HT-29 (cell line): ENCODE measurements at regions not wholly inside any gene's neighbourhood (a gene's known extent, or its start where the extent isn't known, plus 50 kb on each side); places are given as distances from the start of the nearest gene placed in this dataset.

Experiments
- DNase-seq: peaks from one replicate; pipeline ENCODE4 v3.0.0-alpha.2; 2015; ENCODE audit warnings: low spot score

GRCh38 chr6:84464471-84464870 is 237.0 kb upstream of the CEP162 start:
- DNase-seq, result no peak

- DNase-seq, result no peak
Measured at GRCh38 chr6:84462698-84463097, 235.3 kb upstream of the CEP162 start.

- no peak for DNase-seq
Measured at GRCh38 chr6:84461461-84461860, 234.0 kb upstream of the CEP162 start.

- no peak for DNase-seq
Measured at GRCh38 chr6:84460491-84460890, 233.0 kb upstream of the CEP162 start.

GRCh38 chr6:84459401-84459800 is 232.0 kb upstream of the CEP162 start:
- DNase-seq, result no peak

- DNase-seq, result no peak
Measured at GRCh38 chr6:84458271-84458670, 230.8 kb upstream of the CEP162 start.

- DNase-seq, result peak; percentile 74
Measured at GRCh38 chr6:84457276-84457675, 229.8 kb upstream of the CEP162 start.

GRCh38 chr6:84456803-84457202 is 229.4 kb upstream of the CEP162 start:
- peak; percentile 80 for DNase-seq

GRCh38 chr6:84455511-84456029 is 228.1 kb upstream of the CEP162 start:
- DNase-seq, result no peak

- DNase-seq, result no peak
Measured at GRCh38 chr6:84453499-84453898, 226.1 kb upstream of the CEP162 start.

- no peak for DNase-seq
Measured at GRCh38 chr6:84450018-84450417, 222.6 kb upstream of the CEP162 start.

GRCh38 chr6:84449220-84449619 is 221.8 kb upstream of the CEP162 start:
- no peak for DNase-seq

- DNase-seq, result no peak
Measured at GRCh38 chr6:84448331-84448730, 220.9 kb upstream of the CEP162 start.

GRCh38 chr6:84447651-84448050 is 220.2 kb upstream of the CEP162 start:
- DNase-seq, result no peak

GRCh38 chr6:84445068-84445467 is 217.6 kb upstream of the CEP162 start:
- no peak for DNase-seq

GRCh38 chr6:84442208-84442607 is 214.8 kb upstream of the CEP162 start:
- DNase-seq, result no peak

GRCh38 chr6:84441456-84441855 is 214.0 kb upstream of the CEP162 start:
- DNase-seq, result no peak

GRCh38 chr6:84434550-84434949 is 207.1 kb upstream of the CEP162 start:
- DNase-seq, result no peak

GRCh38 chr6:84432619-84433018 is 205.2 kb upstream of the CEP162 start:
- DNase-seq, result no peak

- DNase-seq, result peak; percentile 75
Measured at GRCh38 chr6:84428300-84428907, 201.0 kb upstream of the CEP162 start.

GRCh38 chr6:84425971-84426705 is 198.7 kb upstream of the CEP162 start:
- no peak for DNase-seq

- DNase-seq, result no peak
Measured at GRCh38 chr6:84424956-84425355, 197.5 kb upstream of the CEP162 start.

GRCh38 chr6:84422380-84422968 is 195.0 kb upstream of the CEP162 start:
- peak; percentile 37 for DNase-seq
